Aorta (tissue), 5 donors: ENCODE measurements at regions not wholly inside any gene's neighbourhood (a gene's known extent, or its start where the extent isn't known, plus 50 kb on each side); places are given as distances from the start of the nearest gene placed in this dataset.

Experiments
- ATAC-seq: fragments of 200-7000 bp; cut with Tn5 transposase; one replicate; pipeline ENCODE4 v1.9.1; 2022; ENCODE audit warnings: moderate library complexity; ENCODE audit not compliant: low FRiP score
- DNase-seq, 2 donors: peaks; one replicate each; pipeline ENCODE4 v3.0.0-alpha.2; 2020
- H3K27ac ChIP-seq, 2 donors: one replicate each; pipeline ENCODE4 v1.5.1; 2013; ENCODE audit warnings: low read length in 2 of 2, mild to moderate bottlenecking in 2 of 2, moderate library complexity in 2 of 2, control low read depth in 1 of 2, inconsistent platforms in 1 of 2, low read depth in 1 of 2
- H3K27me3 ChIP-seq, 2 donors: one replicate each; pipeline ENCODE4 v1.6.1; 2013; ENCODE audit warnings: control low read depth in 1 of 2, low read length in 1 of 2, mild to moderate bottlenecking in 1 of 2, moderate library complexity in 1 of 2; ENCODE audit not compliant: insufficient read depth in 2 of 2, control insufficient read depth in 1 of 2
- H3K36me3 ChIP-seq, 2 donors: one replicate each; pipeline ENCODE4 v1.6.1; 2013; ENCODE audit warnings: control low read depth in 1 of 2, low read length in 1 of 2, mild to moderate bottlenecking in 1 of 2; ENCODE audit not compliant: insufficient read depth in 2 of 2, control insufficient read depth in 1 of 2
- H3K4me1 ChIP-seq, 2 donors: one replicate each; pipeline ENCODE4 v1.6.1; 2013; ENCODE audit warnings: low read length in 2 of 2, control low read depth in 1 of 2, mild to moderate bottlenecking in 1 of 2, moderate library complexity in 1 of 2; ENCODE audit not compliant: insufficient read depth in 2 of 2, control insufficient read depth in 1 of 2
- H3K4me3 ChIP-seq, 2 donors: one replicate each; pipeline ENCODE4 v1.5.1; 2013; ENCODE audit warnings: low read length in 2 of 2, control low read depth in 1 of 2, mild to moderate bottlenecking in 1 of 2
- H3K9me3 ChIP-seq: one replicate; pipeline ENCODE4 v1.6.1; 2013; ENCODE audit warnings: mild to moderate bottlenecking, low read length; ENCODE audit not compliant: control insufficient read depth
- WGBS, 2 donors: extraction: QIAGEN DNeasy Blood & Tissue Kit; methylation state at CpG; one replicate each; pipeline ENCODE4 v1.1.7; 2013; 5-methylcytosine and 5-hydroxymethylcytosine counted together
- intact Hi-C, 2 donors: fragments of 100-400 bp; cut with DNase I; formaldehyde crosslinking; loops; one replicate each; pipeline versions ENCODE4 v1.14.2 to v1.15.0; 2022
- donor health status: healthy with polysubstance abuse.
- donor health status: Bipolar disorder and iron deficiency.
- donor health status: DM: no; HTN: no; CAD: no.
- donor health status: DM: no; HTN: no; CAD: no.
- donor health status: DM: yes; HTN: yes; CAD: no.

GRCh38 chr13:80259159-80259558, 81.8 kb downstream of the SPRY2 start:
- intact Hi-C loops = no loop called here
- no peaks in the 10 kb centered on the region for H3K36me3 ChIP-seq
- no peaks in the 10 kb centered on the region for H3K4me1 ChIP-seq
- H3K27ac ChIP-seq = no peak overlapping the region
- no peaks in the 10 kb centered on the region for H3K27me3 ChIP-seq
- DNase-seq (no peak), ATAC-seq (no peak)
- H3K4me3 ChIP-seq = no peak overlapping the region
- no peaks in the 10 kb centered on the region for H3K9me3 ChIP-seq
- 91 to 100% methylated on average over 1 of the region's 1 CpG for WGBS, 2 donors

GRCh38 chr13:80256352-80256932, 84.5 kb downstream of the SPRY2 start:
- Histone ChIP-seq H3K4me3 (no peak overlapping the region), H3K27me3 (no peaks in the 10 kb centered on the region), H3K27ac (no peak overlapping the region), H3K36me3 (no peaks in the 10 kb centered on the region), H3K9me3 (no peaks in the 10 kb centered on the region), H3K4me1 (no peaks in the 10 kb centered on the region)
- no peak for ATAC-seq
- DNase-seq = no peak
- intact Hi-C loops = no loop called here
- WGBS, 2 donors = 85 to 92% methylated on average over 7 of the region's 7 CpGs

GRCh38 chr13:80255946-80256345, 85.0 kb downstream of the SPRY2 start:
- no peak overlapping the region for H3K27ac ChIP-seq
- no peak overlapping the region for H3K4me3 ChIP-seq
- DNase-seq (no peak), ATAC-seq (no peak)
- no peaks in the 10 kb centered on the region for H3K4me1 ChIP-seq
- no peaks in the 10 kb centered on the region for H3K27me3 ChIP-seq
- no peaks in the 10 kb centered on the region for H3K9me3 ChIP-seq
- intact Hi-C loops = no loop called here
- WGBS, 2 donors = 96 to 97% methylated on average over 1 of the region's 1 CpG
- no peaks in the 10 kb centered on the region for H3K36me3 ChIP-seq

GRCh38 chr13:80251403-80251802, 89.5 kb downstream of the SPRY2 start:
- Histone ChIP-seq H3K9me3 (no peaks in the 10 kb centered on the region), H3K27me3 (no peaks in the 10 kb centered on the region), H3K36me3 (no peaks in the 10 kb centered on the region), H3K4me1 (no peaks in the 10 kb centered on the region), H3K27ac (no peak overlapping the region), H3K4me3 (no peak overlapping the region)
- intact Hi-C loops = no loop called here
- ATAC-seq (no peak), DNase-seq (no peak)
- WGBS, 2 donors = 72 to 84% methylated on average over 2 of the region's 2 CpGs

- Histone ChIP-seq H3K36me3 (no peaks in the 10 kb centered on the region), H3K4me3 (no peak overlapping the region), H3K27me3 (no peaks in the 10 kb centered on the region), H3K27ac (no peak overlapping the region), H3K4me1 (no peaks in the 10 kb centered on the region), H3K9me3 (no peaks in the 10 kb centered on the region)
- 54 to 61% methylated on average over 7 of the region's 7 CpGs for WGBS, 2 donors
- no peak for ATAC-seq
- DNase-seq = no peak
- intact Hi-C loops = no loop called here
Measured at GRCh38 chr13:80250213-80250810, 90.6 kb downstream of the SPRY2 start.

- Histone ChIP-seq H3K27ac (no peak overlapping the region), H3K4me3 (no peak overlapping the region), H3K9me3 (no peaks in the 10 kb centered on the region), H3K27me3 (no peaks in the 10 kb centered on the region), H3K4me1 (no peaks in the 10 kb centered on the region), H3K36me3 (no peaks in the 10 kb centered on the region)
- intact Hi-C loops = no loop called here
- no peak for DNase-seq
- no peak for ATAC-seq
- WGBS, 2 donors = 9 to 19% methylated on average over 1 of the region's 1 CpG
Measured at GRCh38 chr13:80249516-80250212, 91.3 kb downstream of the SPRY2 start.

GRCh38 chr13:80245162-80245733, 95.7 kb downstream of the SPRY2 start:
- no peak overlapping the region for H3K27ac ChIP-seq
- no peak overlapping the region for H3K4me3 ChIP-seq
- DNase-seq = no peak
- no peak for ATAC-seq
- 43 to 46% methylated on average over 4 of the region's 4 CpGs for WGBS, 2 donors
- intact Hi-C loops = no loop called here
- no peaks in the 10 kb centered on the region for H3K27me3 ChIP-seq
- no peaks in the 10 kb centered on the region for H3K9me3 ChIP-seq
- no peaks in the 10 kb centered on the region for H3K36me3 ChIP-seq
- no peaks in the 10 kb centered on the region for H3K4me1 ChIP-seq

- H3K27me3 ChIP-seq = no peaks in the 10 kb centered on the region
- DNase-seq = no peak
- no peak for ATAC-seq
- 76 to 85% methylated on average over 3 of the region's 3 CpGs for WGBS, 2 donors
- no peaks in the 10 kb centered on the region for H3K9me3 ChIP-seq
- intact Hi-C loops = no loop called here
- no peak overlapping the region for H3K27ac ChIP-seq
- H3K4me1 ChIP-seq = no peaks in the 10 kb centered on the region
- H3K36me3 ChIP-seq = no peaks in the 10 kb centered on the region
- H3K4me3 ChIP-seq = no peak overlapping the region
Measured at GRCh38 chr13:80244574-80244973, 96.4 kb downstream of the SPRY2 start.
